Left kidney (tissue), 1 donor: ENCODE measurements at regions not wholly inside any gene's neighbourhood (a gene's known extent, or its start where the extent isn't known, plus 50 kb on each side); places are given as distances from the start of the nearest gene placed in this dataset.

ENCODE experiments used
- DNase-seq: peaks from one replicate; pipeline ENCODE4 v3.0.0-alpha.2; 2013

- DNase-seq, result no peak
Measured at GRCh38 chr5:88487066-88487465, 218.4 kb upstream of the TMEM161B start.

- DNase-seq, result no peak
Measured at GRCh38 chr5:88486431-88486830, 217.8 kb upstream of the TMEM161B start.

GRCh38 chr5:88485531-88485930 is 216.9 kb upstream of the TMEM161B start:
- no peak for DNase-seq

GRCh38 chr5:88483964-88484672 is 215.5 kb upstream of the TMEM161B start:
- no peak for DNase-seq

GRCh38 chr5:88480801-88481499 is 212.3 kb upstream of the TMEM161B start:
- DNase-seq, result no peak

GRCh38 chr5:88480245-88480644 is 211.6 kb upstream of the TMEM161B start:
- DNase-seq, result no peak

GRCh38 chr5:88474574-88474973 is 205.9 kb upstream of the TMEM161B start:
- DNase-seq, result no peak

- no peak for DNase-seq
Measured at GRCh38 chr5:88470745-88471144, 202.1 kb upstream of the TMEM161B start.

- no peak for DNase-seq
Measured at GRCh38 chr5:88459971-88460370, 191.3 kb upstream of the TMEM161B start.

- peak; percentile 7 for DNase-seq
Measured at GRCh38 chr5:88452820-88453219, 184.2 kb upstream of the TMEM161B start.

- DNase-seq, result no peak
Measured at GRCh38 chr5:88450239-88450638, 181.6 kb upstream of the TMEM161B start.

GRCh38 chr5:88438006-88438405 is 169.4 kb upstream of the TMEM161B start:
- DNase-seq, result no peak

- no peak for DNase-seq
Measured at GRCh38 chr5:88436290-88436689, 167.6 kb upstream of the TMEM161B start.

GRCh38 chr5:88428633-88429032 is 160.0 kb upstream of the TMEM161B start:
- DNase-seq, result no peak

GRCh38 chr5:88426441-88426840 is 157.8 kb upstream of the TMEM161B start:
- no peak for DNase-seq

- DNase-seq, result no peak
Measured at GRCh38 chr5:88425124-88425523, 156.5 kb upstream of the TMEM161B start.

GRCh38 chr5:88419931-88420330 is 151.3 kb upstream of the TMEM161B start:
- DNase-seq, result no peak

- DNase-seq, result no peak
Measured at GRCh38 chr5:88407341-88407740, 138.7 kb upstream of the TMEM161B start.

GRCh38 chr5:88405783-88406182 is 137.1 kb upstream of the TMEM161B start:
- DNase-seq, result no peak

- DNase-seq, result no peak
Measured at GRCh38 chr5:88404405-88404804, 135.8 kb upstream of the TMEM161B start.

GRCh38 chr5:88401686-88402085 is 133.0 kb upstream of the TMEM161B start:
- DNase-seq, result no peak

- DNase-seq, result no peak
Measured at GRCh38 chr5:88401228-88401627, 132.6 kb upstream of the TMEM161B start.

- DNase-seq, result no peak
Measured at GRCh38 chr5:88399561-88399960, 130.9 kb upstream of the TMEM161B start.

GRCh38 chr5:88398316-88398715 is 129.7 kb upstream of the TMEM161B start:
- DNase-seq, result no peak
